K562 (cell line): ENCODE measurements at regions not wholly inside any gene's neighbourhood (a gene's known extent, or its start where the extent isn't known, plus 50 kb on each side); places are given as distances from the start of the nearest gene placed in this dataset.

ENCODE experiments used
- ATF1 ChIP-seq, 2 experiments: fragments of 450-650 bp in 1 of 2; IDR thresholded peaks; 2 replicates each; pipeline ENCODE4 v1.6.1; 2016; ENCODE audit warnings: missing compliant biosample characterization in 1 of 2, missing genetic modification characterization in 1 of 2
- CBFA2T3 ChIP-seq: fragments of 450-650 bp; IDR thresholded peaks from 2 replicates; pipeline ENCODE4 v1.6.1; 2017
- CC2D1A ChIP-seq: fragments of 450-650 bp; IDR thresholded peaks from 2 replicates; pipeline ENCODE4 v1.6.1; 2017; ENCODE audit warnings: mild to moderate bottlenecking
- EP300 ChIP-seq: IDR thresholded peaks from 2 replicates; pipeline ENCODE4 v1.6.1; 2012; ENCODE audit warnings: low read length, improper control_type of control experiment
- GATAD2A ChIP-seq: fragments of 450-650 bp; IDR thresholded peaks from 2 replicates; pipeline ENCODE4 v1.6.1; 2017
- GATAD2B ChIP-seq: fragments of 450-650 bp; IDR thresholded peaks from 2 replicates; pipeline ENCODE4 v1.6.1; 2017; ENCODE audit warnings: mild to moderate bottlenecking, borderline replicate concordance
- GTF2E2 ChIP-seq: fragments of 200-800 bp; sonication (Bioruptor generic); IDR thresholded peaks from 2 replicates; pipeline ENCODE4 v1.6.1; 2016; ENCODE audit warnings: missing genetic modification characterization, missing compliant biosample characterization
- HCFC1 ChIP-seq: IDR thresholded peaks from 2 replicates; pipeline ENCODE4 v1.6.1; 2012; ENCODE audit warnings: low read depth, low read length, improper control_type of control experiment
- KDM1A ChIP-seq, 2 experiments: fragments of 450-650 bp; IDR thresholded peaks; 2 replicates each; pipeline ENCODE4 v1.6.1; 2016; ENCODE audit warnings: mild to moderate bottlenecking in 2 of 2
- KLF16 ChIP-seq: IDR thresholded peaks from 2 replicates; pipeline ENCODE4 v1.6.1; 2016; ENCODE audit warnings: antibody characterized with exemption
- LEF1 ChIP-seq: fragments of 450-650 bp; IDR thresholded peaks from 2 replicates; pipeline ENCODE4 v1.6.1; 2016; ENCODE audit warnings: mild to moderate bottlenecking
- MBD2 ChIP-seq: sonication (generic); IDR thresholded peaks from 2 replicates; pipeline ENCODE4 v1.6.1; 2016; ENCODE audit warnings: low read depth, borderline replicate concordance
- MEIS2 ChIP-seq: fragments of 450-650 bp; IDR thresholded peaks from 2 replicates; pipeline ENCODE4 v1.6.1; 2014; ENCODE audit warnings: mild to moderate bottlenecking; ENCODE audit not compliant: partially characterized antibody
- NEUROD1 ChIP-seq: fragments of 150-350 bp; IDR thresholded peaks from 2 replicates; pipeline ENCODE4 v1.6.1; 2014; ENCODE audit warnings: borderline replicate concordance, low read length, low read depth; ENCODE audit not compliant: partially characterized antibody
- RCOR1 ChIP-seq, 2 experiments: IDR thresholded peaks; 2 replicates each; pipeline ENCODE4 v1.6.1; 2012; ENCODE audit warnings: low read depth in 2 of 2, low read length in 2 of 2, borderline replicate concordance in 1 of 2, improper control_type of control experiment in 1 of 2
- SMARCA4 ChIP-seq: fragments of 450-650 bp; IDR thresholded peaks from 2 replicates; pipeline ENCODE4 v1.6.1; 2016
- SOX6 ChIP-seq: fragments of 450-650 bp; IDR thresholded peaks from 2 replicates; pipeline ENCODE4 v1.6.1; 2014; ENCODE audit warnings: mild to moderate bottlenecking
- STAT5A ChIP-seq: IDR thresholded peaks from 2 replicates; pipeline ENCODE4 v1.6.1; 2012; ENCODE audit warnings: low read length, inconsistent platforms, borderline replicate concordance
- TOE1 ChIP-seq, 2 experiments: fragments of 450-650 bp in 1 of 2; sonication (generic) in 1 of 2; formaldehyde crosslinking in 1 of 2; IDR thresholded peaks; 2 replicates each; pipeline versions ENCODE4 v1.7.1 to v1.8.0; 2016 to 2022; ENCODE audit warnings: borderline replicate concordance in 2 of 2, mild to moderate bottlenecking in 2 of 2, antibody characterized with exemption in 1 of 2, inconsistent platforms in 1 of 2, low read depth in 1 of 2, missing genetic modification reagents in 1 of 2, moderate library complexity in 1 of 2
- U2AF1 ChIP-seq: fragments of 200-400 bp; formaldehyde crosslinking; optimal IDR thresholded peaks from 2 replicates; pipeline ENCODE3; 2017; ENCODE audit warnings: mild to moderate bottlenecking, low read depth, low read length, moderate library complexity
- ZNF175 ChIP-seq: fragments of 200-800 bp; sonication (Bioruptor generic); IDR thresholded peaks from 2 replicates; pipeline ENCODE4 v1.6.1; 2016; ENCODE audit warnings: low read depth, mild to moderate bottlenecking, missing genetic modification characterization, missing compliant biosample characterization
- TF ChIP-seq, protein P1 (sequence below): fragments of 450-650 bp; IDR thresholded peaks from 2 replicates; pipeline ENCODE4 v1.6.1; 2017; ENCODE audit warnings: antibody characterized with exemption, mild to moderate bottlenecking
- TF ChIP-seq, protein P2 (sequence below): fragments of 200-800 bp; sonication (Bioruptor generic); IDR thresholded peaks from 2 replicates; pipeline ENCODE4 v1.6.1; 2017; ENCODE audit warnings: missing genetic modification characterization, missing compliant biosample characterization
- TF ChIP-seq, protein P3 (sequence below), 2 experiments: fragments of 450-650 bp in 1 of 2; sonication (generic) in 1 of 2; formaldehyde crosslinking; conservative IDR thresholded peaks; 2 replicates each; pipeline versions ENCODE4 v1.4.0 to v1.8.1; 2020 to 2022; ENCODE audit warnings: mild to moderate bottlenecking in 1 of 2, missing genetic modification reagents in 1 of 2

DNA sequence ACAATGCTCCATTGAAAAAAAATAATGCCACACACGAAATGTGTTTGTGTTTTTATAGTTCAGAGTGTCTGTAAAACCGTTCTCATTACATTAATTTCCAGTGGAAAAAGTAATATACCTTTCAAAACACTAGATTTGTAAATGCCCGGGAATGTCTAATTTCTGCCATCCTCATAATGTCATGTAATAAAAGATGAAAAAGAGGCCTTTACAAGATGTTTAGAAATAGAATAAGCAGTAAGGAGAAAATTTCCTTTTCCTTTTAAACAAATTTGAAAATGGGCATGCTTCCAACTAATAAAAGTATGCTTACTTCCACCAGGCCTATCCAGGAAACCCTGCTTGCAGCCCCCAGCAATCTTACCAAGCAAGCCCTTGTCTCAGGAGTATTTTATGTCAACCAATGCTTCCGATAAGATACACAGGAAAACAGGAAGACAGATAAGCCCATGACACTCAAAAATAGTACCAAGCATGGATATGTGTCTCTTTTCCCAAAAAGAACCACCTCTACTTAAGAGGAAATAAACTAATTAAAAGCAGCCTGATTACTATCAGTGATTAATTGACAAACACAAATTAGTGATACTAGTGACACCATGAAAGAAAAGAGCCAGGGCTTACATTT, 894.7 kb upstream of the INTU start (continued):
- TF ChIP-seq KLF16, result peak; percentile 63; the same call in 1 of the 2 replicates
- TF ChIP-seq GTF2E2 (tag), result no peak
- peak; percentile 84 for TF ChIP-seq SMARCA4
- TF ChIP-seq, protein P1, sequence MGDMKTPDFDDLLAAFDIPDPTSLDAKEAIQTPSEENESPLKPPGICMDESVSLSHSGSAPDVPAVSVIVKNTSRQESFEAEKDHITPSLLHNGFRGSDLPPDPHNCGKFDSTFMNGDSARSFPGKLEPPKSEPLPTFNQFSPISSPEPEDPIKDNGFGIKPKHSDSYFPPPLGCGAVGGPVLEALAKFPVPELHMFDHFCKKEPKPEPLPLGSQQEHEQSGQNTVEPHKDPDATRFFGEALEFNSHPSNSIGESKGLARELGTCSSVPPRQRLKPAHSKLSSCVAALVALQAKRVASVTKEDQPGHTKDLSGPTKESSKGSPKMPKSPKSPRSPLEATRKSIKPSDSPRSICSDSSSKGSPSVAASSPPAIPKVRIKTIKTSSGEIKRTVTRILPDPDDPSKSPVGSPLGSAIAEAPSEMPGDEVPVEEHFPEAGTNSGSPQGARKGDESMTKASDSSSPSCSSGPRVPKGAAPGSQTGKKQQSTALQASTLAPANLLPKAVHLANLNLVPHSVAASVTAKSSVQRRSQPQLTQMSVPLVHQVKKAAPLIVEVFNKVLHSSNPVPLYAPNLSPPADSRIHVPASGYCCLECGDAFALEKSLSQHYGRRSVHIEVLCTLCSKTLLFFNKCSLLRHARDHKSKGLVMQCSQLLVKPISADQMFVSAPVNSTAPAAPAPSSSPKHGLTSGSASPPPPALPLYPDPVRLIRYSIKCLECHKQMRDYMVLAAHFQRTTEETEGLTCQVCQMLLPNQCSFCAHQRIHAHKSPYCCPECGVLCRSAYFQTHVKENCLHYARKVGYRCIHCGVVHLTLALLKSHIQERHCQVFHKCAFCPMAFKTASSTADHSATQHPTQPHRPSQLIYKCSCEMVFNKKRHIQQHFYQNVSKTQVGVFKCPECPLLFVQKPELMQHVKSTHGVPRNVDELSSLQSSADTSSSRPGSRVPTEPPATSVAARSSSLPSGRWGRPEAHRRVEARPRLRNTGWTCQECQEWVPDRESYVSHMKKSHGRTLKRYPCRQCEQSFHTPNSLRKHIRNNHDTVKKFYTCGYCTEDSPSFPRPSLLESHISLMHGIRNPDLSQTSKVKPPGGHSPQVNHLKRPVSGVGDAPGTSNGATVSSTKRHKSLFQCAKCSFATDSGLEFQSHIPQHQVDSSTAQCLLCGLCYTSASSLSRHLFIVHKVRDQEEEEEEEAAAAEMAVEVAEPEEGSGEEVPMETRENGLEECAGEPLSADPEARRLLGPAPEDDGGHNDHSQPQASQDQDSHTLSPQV, result peak; percentile 83
- TF ChIP-seq, protein P2, sequence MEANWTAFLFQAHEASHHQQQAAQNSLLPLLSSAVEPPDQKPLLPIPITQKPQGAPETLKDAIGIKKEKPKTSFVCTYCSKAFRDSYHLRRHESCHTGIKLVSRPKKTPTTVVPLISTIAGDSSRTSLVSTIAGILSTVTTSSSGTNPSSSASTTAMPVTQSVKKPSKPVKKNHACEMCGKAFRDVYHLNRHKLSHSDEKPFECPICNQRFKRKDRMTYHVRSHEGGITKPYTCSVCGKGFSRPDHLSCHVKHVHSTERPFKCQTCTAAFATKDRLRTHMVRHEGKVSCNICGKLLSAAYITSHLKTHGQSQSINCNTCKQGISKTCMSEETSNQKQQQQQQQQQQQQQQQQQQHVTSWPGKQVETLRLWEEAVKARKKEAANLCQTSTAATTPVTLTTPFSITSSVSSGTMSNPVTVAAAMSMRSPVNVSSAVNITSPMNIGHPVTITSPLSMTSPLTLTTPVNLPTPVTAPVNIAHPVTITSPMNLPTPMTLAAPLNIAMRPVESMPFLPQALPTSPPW (CRISPR knock-in tag), result peak; percentile 40
- no peak for TF ChIP-seq U2AF1
- TF ChIP-seq CBFA2T3, result peak; percentile 89
- TF ChIP-seq KDM1A (IDR thresholded peaks at IDR 0.05), result peak; percentile 58 to 68
- 0 out of 2 replicates have a peak, but pooled peaks have one; percentile 42 for TF ChIP-seq ZNF175 (CRISPR knock-in tag)
- 0 out of 2 replicates have a peak, but pooled peaks have one; percentile 27 for TF ChIP-seq CC2D1A
- no peak for TF ChIP-seq HCFC1
- peak; percentile 41; the same call in 1 of the 2 replicates for TF ChIP-seq MBD2
- TF ChIP-seq NEUROD1, result peak; percentile 42
- TF ChIP-seq STAT5A, result peak; percentile 42; the same call in 1 of the 2 replicates
- TF ChIP-seq ATF1 (CRISPR knock-in tag; IDR thresholded peaks at IDR 0.05), result no peak
- TF ChIP-seq ATF1 (tag; IDR thresholded peaks at IDR 0.05), result 0 out of 2 replicates have a peak, but pooled peaks have one; percentile 41
- peak; percentile 82; the same call in 1 of the 2 replicates for TF ChIP-seq GATAD2B
- peak in 1 of 2 experiments; percentile 78; a peak in 2 of 4 replicates for TF ChIP-seq RCOR1 (IDR thresholded peaks at IDR 0.05; ENCODE audit: borderline replicate concordance in 1 of 2, low read depth in 2 of 2, low read length in 2 of 2)
- 0 out of 2 replicates have a peak, but pooled peaks have one; percentile 21 for TF ChIP-seq TOE1 (IDR thresholded peaks at IDR 0.05; ENCODE audit: borderline replicate concordance)
- no peak for TF ChIP-seq TOE1 (CRISPR knock-in tag; IDR thresholded peaks at IDR 0.05; ENCODE audit: borderline replicate concordance, low read depth)
- TF ChIP-seq, protein P3, sequence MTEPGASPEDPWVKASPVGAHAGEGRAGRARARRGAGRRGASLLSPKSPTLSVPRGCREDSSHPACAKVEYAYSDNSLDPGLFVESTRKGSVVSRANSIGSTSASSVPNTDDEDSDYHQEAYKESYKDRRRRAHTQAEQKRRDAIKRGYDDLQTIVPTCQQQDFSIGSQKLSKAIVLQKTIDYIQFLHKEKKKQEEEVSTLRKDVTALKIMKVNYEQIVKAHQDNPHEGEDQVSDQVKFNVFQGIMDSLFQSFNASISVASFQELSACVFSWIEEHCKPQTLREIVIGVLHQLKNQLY (CRISPR knock-in tag; conservative IDR thresholded peaks at IDR 0.05), result no peak
- peak; percentile 72; the same call in 1 of the 2 replicates for TF ChIP-seq LEF1
- TF ChIP-seq SOX6, result peak; percentile 78
- TF ChIP-seq GATAD2A, result peak; percentile 64; the same call in 1 of the 2 replicates
- peak; percentile 85 for TF ChIP-seq MEIS2
- peak; percentile 97 for TF ChIP-seq EP300
